Hepatocyte (in vitro differentiated cells): ENCODE measurements at regions not wholly inside any gene's neighbourhood (a gene's known extent, or its start where the extent isn't known, plus 50 kb on each side); places are given as distances from the start of the nearest gene placed in this dataset.

ENCODE experiments used
- CTCF ChIP-seq: fragments of 200-600 bp; sonication (generic); IDR thresholded peaks from 2 replicates; pipeline ENCODE4 v1.5.1; 2016; ENCODE audit warnings: antibody characterized with exemption, mild to moderate bottlenecking; ENCODE audit not compliant: poor library complexity
- EZH2phosphoT487 ChIP-seq: fragments of 200-600 bp; sonication (generic); IDR thresholded peaks from one replicate; pipeline ENCODE4 v1.6.1; 2018; ENCODE audit warnings: antibody characterized with exemption, mild to moderate bottlenecking, low read depth, moderate library complexity; ENCODE audit not compliant: unreplicated experiment, severe bottlenecking

- TF ChIP-seq CTCF = no peak
- no peak for TF ChIP-seq EZH2phosphoT487
Measured at GRCh38 chr2:9091811-9092210, 88.3 kb upstream of the MBOAT2 start.
